Stromal cell of bone marrow (primary cell): ENCODE measurements at regions not wholly inside any gene's neighbourhood (a gene's known extent, or its start where the extent isn't known, plus 50 kb on each side); places are given as distances from the start of the nearest gene placed in this dataset.

Experiments used
- DNase-seq: peaks from one replicate; pipeline ENCODE4 v3.0.0-alpha.2; 2012; ENCODE audit warnings: low read depth

GRCh38 chr4:74649193-74649592 is 145.1 kb downstream of the BTC start:
- DNase-seq: no peak

GRCh38 chr4:74651198-74651597 is 143.1 kb downstream of the BTC start:
- no peak for DNase-seq

DNA sequence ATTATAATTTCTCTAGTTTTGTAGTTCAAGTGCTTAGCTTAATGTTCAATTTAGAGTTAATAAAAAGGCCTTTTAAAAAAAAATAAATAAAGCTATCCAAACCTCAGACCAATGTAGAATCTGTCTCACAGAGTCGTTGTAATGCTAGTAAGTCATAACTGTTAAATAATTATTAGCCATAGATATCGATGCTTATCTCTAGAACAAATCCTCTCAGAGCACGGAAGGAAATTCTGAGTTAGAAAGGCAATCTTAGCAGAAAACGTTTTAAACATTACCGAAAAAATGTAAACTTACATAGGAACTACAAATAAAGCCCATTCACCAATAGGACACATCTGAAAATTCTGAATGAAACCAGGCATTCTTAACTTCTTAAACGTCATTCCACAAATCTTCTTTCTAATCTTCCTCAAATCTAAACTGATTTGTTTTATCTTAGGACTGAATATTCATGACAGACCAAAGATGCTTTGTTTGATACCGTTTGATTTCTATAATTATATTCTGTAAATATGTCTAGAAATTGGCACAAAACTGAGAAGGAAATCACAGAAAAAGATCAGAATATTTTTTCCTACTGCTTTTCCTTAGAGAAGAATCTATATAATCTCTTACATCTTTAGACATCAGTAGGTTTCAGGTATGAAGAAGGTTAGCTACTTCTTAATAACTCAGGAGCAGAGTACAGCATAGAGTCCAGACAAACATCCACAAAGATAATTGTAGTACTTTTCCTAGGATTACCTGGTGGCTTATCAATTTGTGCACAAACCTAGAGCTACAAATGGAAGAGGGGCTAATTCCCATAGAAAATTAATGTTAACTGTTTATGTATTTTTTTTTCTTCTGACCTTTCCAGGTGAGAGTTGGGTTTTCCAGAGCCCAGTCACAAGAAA is 140.7 kb downstream of the BTC start:
- no peak for DNase-seq

DNA sequence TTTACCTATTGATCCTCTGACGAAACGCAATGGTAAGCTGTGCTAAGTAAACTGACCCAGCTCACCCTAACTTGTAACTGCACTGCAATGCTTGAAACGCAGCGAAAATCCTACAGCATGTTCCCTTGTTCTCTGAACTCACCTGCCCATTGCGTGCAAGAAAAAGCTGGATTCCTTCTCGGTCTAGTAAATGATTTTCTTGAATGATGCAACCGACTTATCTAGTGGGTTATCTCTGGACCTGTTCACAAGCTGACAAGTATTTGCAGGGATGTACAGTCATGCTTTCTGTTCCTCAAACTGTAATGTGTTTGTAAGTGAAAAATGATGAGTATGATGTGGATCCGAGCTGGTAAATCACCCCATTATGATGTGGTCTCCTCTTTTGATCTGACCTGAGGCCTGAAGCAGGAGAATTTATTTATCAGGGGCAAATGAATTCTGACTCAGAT is 140.1 kb downstream of the BTC start:
- DNase-seq: no peak

- no peak for DNase-seq
Observed at GRCh38 chr4:74656596-74656995, 137.7 kb downstream of the BTC start.

GRCh38 chr4:74658116-74658515 is 136.2 kb downstream of the BTC start:
- no peak for DNase-seq

DNA sequence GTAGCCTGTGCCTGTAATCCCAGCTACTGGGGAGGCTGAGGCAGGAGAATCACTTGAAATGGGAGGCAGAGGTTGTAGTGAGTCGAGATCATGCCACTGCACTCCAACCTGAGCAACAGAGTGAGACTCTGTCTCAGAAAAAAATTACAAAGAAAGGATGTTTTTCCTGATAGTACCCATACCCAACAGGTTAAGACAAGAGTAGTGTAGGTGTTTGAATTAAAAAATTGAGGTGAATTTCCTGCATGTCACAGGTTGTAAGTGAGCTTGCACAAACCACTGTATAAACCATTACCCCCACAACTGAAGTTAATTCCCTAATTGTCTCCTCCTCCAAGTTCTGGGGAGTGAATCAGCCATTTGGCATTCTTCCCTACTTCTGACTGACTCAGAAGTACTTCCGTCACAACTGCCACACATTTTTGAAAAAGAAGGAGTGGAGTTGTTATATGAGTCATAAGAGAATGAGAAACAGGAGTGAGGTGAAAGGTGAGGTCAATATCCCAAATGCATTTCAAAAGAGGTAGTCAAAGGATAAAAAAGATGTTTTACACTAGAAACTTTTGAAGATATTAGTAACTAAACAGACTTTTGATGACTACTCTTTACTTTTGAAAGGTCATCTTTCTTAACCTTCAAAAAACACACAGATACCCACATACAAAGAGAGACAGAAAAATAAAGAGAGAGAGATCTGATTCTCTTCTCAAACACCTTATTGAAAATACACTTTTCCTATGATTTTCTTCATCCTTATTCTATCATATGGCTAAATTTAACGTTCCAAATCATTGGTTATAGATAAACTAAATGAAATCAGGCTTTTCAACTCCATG is 134.5 kb downstream of the BTC start:
- DNase-seq: peak; percentile 97

DNA sequence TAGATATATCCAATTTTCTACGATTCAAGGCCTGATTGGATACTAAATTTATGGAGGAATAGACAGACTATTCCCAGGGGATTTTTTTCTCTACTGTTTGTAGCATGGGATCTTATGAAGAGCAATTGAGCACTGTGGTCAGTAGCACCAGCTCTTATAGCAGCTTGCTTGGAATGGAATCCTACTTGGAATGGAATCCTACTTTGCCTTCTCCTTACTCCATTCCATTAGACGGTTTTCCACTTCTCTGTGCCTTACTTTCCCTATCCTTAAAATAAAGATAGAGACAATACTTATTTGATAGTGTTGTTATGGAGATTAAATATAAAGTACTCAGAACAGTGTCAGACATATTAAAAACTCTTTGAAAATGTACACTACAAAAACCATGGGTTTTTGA is 133.5 kb downstream of the BTC start:
- no peak for DNase-seq

DNA sequence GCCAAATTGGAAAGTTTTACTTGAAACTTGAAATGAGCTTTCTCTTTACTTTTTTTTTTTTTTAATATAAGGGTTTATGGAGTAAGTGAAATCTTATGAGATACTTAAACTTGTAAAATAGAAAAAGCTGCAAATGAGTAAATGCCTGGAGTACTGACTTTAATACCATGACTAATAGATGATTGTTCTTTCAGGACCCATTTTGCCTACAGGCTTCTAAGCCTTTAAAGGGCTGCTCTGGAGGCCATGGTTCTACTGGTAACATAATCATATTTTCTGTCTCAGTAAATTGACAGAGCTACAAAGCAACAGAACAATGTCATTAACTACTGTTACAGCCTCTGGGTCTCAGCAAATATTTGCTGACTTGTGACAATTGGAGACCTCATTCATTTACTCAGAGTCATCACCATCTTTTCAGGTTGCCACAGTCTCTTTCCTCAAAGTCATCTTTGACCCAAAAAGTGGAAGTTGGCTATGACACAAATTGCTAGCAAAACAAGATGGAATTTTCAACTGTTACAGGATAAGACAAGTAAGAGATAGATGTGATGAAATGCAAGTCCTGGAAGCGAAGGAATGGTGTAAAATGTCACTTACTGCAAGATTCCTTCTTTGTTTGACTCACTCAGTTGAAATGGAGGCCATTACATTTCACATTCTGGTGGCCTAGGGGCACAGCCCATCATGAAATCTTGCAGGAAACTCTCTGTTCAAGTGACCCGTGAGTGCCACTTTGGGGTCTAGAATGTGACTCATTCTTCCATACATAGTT is 132.7 kb downstream of the BTC start:
- peak; percentile 17 for DNase-seq

DNA sequence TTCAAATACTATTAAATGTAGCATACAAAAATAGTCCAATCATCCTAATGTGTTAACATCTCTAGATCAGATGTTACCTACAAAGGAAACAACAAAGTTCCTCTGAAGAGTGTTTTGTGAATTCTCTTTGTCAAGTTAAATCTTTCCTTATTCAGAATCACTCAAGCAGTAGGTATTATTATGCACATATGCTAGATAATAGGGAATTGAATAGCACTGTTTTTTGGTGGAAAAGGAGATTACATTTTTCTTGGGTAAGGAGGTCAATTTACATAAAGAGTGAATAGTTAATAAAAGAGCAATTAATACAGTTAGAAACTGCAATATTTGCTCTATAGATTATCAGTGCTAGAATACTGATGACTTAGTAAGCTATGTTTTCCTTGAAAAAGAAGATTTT is 130.7 kb downstream of the BTC start:
- no peak for DNase-seq

DNA sequence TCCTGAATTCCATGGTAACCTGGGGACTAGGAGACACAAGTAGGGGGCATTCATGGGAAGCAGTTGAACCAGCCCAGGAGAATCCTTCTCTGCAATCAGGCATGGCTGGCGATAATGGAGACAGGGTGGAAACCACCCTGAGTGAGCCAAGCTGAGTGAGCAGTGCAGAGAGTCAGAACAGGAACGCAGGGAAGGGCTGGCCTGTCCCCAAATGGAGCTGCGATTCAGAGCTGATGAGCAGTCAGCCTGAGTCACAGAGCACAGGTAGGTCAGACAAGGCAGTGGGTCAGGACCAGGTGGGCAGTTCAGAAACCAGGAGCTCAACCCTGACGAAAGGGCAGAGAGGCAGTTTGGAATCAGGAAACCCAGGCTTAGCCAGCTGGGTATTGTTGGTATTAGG is 129.0 kb downstream of the BTC start:
- no peak for DNase-seq

GRCh38 chr4:74665876-74666275 is 128.4 kb downstream of the BTC start:
- no peak for DNase-seq

DNA sequence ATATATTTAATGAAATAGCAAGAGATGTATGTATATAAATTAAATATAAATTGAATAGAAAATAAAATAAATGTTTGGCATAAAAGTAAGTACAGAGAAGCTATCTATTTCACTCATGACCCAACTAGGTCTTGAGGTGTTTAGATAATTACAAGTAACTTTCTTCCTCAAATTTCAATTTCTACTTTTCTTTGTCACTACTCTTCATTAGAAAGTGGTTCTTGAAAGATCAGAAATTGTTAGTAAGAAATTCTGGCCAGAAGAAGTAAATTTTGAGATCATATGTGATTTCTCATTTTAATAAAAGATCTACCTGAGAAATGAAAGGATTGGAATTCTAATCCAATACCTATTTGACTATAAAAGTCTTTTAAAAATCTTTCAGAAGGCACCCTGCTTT is 126.9 kb downstream of the BTC start:
- no peak for DNase-seq

GRCh38 chr4:74667944-74668343 is 126.4 kb downstream of the BTC start:
- DNase-seq: no peak

- DNase-seq: no peak
Observed at GRCh38 chr4:74669702-74670101, 124.6 kb downstream of the BTC start.

DNA sequence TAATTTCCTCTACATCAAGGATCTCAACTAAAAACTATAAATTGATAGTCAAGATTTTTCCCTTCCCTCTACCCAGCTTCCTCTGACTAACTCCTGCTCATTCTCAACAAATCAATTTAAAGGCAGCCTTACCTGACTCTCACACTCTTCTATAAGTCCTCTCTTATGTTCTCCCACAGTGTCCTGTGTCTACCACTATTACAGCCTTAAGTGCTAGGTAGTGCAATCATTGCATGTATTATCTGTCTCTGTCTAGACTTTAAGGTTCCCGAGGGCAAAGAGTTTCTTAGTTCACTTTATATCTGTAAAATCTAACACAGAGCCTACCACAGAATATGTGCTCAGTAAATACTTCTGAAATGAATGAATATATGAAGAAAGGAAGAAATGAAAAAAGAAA is 123.7 kb downstream of the BTC start:
- no peak for DNase-seq

DNA sequence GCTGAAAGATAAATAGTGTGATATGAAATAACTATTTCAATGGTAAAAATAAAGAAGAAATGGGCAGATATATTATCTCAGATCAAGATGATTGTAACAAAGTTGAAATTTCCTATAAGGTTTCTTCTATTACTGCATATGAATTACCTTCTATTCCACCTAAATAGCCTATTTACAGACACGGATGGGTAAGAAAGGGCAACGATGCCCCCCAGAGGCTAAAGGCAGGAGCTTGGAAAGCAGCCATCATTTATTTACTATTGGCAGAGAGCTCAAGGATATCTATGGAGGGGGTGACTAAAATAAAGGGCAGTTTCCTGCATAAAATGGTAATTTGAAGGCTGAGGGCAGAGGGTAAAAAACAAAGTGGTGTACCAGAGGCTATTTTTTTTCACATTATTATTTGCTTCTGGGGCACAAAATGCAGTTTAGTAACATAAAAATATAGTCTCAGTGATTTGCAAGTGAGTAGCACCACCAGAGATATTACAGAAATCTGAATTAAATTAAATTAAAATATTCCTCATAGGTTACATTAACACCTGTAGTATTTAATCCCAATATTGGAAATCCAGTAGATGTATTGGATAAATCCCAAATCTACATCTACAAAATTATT is 123.1 kb downstream of the BTC start:
- DNase-seq: peak; percentile 33

GRCh38 chr4:74674750-74675149 is 119.6 kb downstream of the BTC start:
- DNase-seq: no peak

- peak; percentile 36 for DNase-seq
Observed at GRCh38 chr4:74675673-74676279, 118.5 kb downstream of the BTC start.

DNA sequence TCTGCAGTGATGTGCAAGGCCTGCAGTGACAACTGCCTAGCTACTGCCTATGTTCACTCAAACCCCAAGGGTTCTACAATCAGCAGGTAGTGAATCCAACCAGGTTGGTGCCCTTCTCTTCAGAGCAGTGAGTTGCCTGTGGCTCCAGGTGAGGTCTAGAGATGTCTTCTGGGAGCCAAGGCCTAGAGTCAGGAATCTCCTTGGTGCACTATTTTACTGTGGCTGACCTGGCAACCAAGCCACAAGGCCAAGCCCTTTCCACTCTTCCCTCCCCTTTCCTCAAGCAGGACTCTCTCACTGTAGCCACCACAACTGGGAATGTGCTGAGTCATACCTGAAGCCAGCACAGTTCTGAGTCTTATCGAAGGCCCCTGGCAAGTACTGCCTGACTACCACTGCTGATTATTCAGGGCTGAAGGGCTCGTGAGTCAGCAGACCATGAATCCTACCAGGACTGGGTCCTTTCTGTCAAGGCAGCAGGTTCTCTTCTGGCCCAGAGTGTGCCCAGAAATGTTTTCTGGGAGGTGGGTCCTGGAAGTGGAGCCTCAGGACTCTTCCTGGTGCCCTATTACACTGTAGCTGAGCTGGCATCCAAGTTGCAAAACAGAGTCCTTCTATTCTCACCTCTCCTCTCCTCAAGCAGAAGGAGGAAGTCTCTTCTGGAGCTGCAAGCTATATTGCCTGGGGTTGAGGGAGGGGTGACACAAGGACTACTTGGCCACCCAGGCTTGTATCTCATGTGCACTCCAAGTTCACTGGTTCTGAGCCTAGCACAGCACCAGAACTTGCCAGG is 111.6 kb downstream of the BTC start:
- peak; percentile 86 for DNase-seq

DNA sequence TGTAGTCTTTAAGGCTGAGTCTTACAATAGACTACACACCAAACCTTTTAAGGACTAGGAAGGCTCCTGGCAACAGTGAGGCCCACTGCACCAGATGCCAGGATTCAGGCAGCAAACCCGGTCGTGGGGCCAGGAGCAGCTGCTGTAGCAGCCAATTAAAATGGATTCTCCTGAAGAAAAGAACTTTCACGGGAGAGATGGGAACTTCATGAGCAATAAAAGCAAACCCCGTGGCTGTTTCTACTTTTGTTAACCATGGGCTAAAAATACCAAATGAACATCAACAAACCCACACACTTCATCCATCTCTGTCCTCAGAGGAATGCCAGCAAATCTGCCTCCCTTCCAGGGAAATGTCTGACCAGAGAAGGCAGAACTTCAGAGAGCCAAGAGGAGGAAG is 101.4 kb downstream of the BTC start:
- DNase-seq: no peak
